ENCODE measurements at regions not wholly inside any gene's neighbourhood (a gene's known extent, or its start where the extent isn't known, plus 50 kb on each side); places are given as distances from the start of the nearest gene placed in this dataset.

DNA sequence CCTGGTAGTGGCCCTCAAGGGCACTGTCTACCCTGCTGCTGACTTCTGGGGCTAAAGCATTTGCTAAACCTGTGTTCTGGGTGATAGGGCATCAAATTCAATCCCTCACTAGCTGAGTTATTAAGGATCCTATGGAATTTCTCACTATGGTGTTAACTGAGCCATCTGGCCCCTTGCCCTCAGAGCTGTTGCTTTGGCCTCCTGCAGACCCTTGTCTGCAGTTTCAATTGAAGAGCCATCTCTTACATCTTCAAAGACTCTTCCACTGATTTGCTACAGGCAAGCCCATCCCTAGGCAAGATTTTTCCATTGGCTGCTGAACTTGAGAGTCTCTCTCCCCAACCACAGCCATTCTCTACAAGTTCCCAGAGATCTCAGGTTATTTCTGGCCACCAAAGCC is 418.2 kb downstream of the ZNF608 start:
- H2BK20ac ChIP-seq (ENCODE audit: low read length), result no peak overlapping the region
- H4K5ac ChIP-seq (ENCODE audit: insufficient read length, low read depth, low read length), result no peak overlapping the region
- H3K9me3 ChIP-seq (ENCODE audit: insufficient read depth in 2 of 2, low read depth in 1 of 2, low read length in 1 of 2), result peaks cover 3 to 4% of the 10 kb centered on the region in 2 experiments; a peak in 1 of 4 replicates
- H3K4me1 ChIP-seq (replicated peaks in 1 of 4; ENCODE audit: control insufficient read depth in 3 of 4, insufficient read depth in 4 of 4, low read length in 3 of 4), result no peaks in the 10 kb centered on the region
- H2BK15ac ChIP-seq (ENCODE audit: low read length), result no peak overlapping the region
- no peak overlapping the region for H2BK5ac ChIP-seq (ENCODE audit: low read depth, low read length)
- no peak overlapping the region for H2AK5ac ChIP-seq (ENCODE audit: low read depth, low read length)
- no peaks in the 10 kb centered on the region for H3K79me2 ChIP-seq (ENCODE audit: control insufficient read depth in 1 of 2, insufficient read depth in 2 of 2, low read length in 2 of 2)
- H3K4ac ChIP-seq (replicated peaks; ENCODE audit: insufficient read length, low read depth, low read length), result no peak overlapping the region
- POLR2A ChIA-PET (ENCODE audit: partially characterized antibody), result no interaction called here
- no peak overlapping the region for H3K18ac ChIP-seq (ENCODE audit: extremely low read depth, low read length)
- H4K8ac ChIP-seq (ENCODE audit: extremely low read depth, insufficient read depth, low read length), result no peak overlapping the region
- no peak overlapping the region for H2BK12ac ChIP-seq (ENCODE audit: low read depth, low read length)
- FAIRE-seq (no peak), DNase-seq (ENCODE audit: low read depth in 1 of 2, low spot score in 2 of 2) (no peak)
- H3K9ac ChIP-seq (replicated peaks in 1 of 4; ENCODE audit: extremely low read depth in 1 of 4, low read depth in 3 of 4, low read length in 3 of 4), result no peak overlapping the region
- H3K79me1 ChIP-seq (ENCODE audit: low read depth, low read length), result no peaks in the 10 kb centered on the region
- H3K27me3 ChIP-seq (replicated peaks in 1 of 4; ENCODE audit: control insufficient read depth in 3 of 4, extremely low read depth in 1 of 4, insufficient read depth in 3 of 4, low read length in 3 of 4), result no peaks in the 10 kb centered on the region
- no peak overlapping the region for H3K4me2 ChIP-seq (ENCODE audit: insufficient read depth in 1 of 2, low read depth in 2 of 2, low read length in 2 of 2)
- no peak overlapping the region for H2BK120ac ChIP-seq (replicated peaks; ENCODE audit: low read depth, low read length)
- H4K20me1 ChIP-seq (replicated peaks in 1 of 2; ENCODE audit: control insufficient read depth in 1 of 2, insufficient read depth in 2 of 2, low read length in 2 of 2), result no peaks in the 10 kb centered on the region
- no peaks in the 10 kb centered on the region for H3K23me2 ChIP-seq (ENCODE audit: low read depth, low read length)
- no peak overlapping the region for H3K23ac ChIP-seq (ENCODE audit: insufficient read length)
- no peak overlapping the region for H3K27ac ChIP-seq (ENCODE audit: low read depth, low read length)
- no peaks in the 10 kb centered on the region for H3K36me3 ChIP-seq (ENCODE audit: control insufficient read depth in 2 of 4, insufficient read depth in 4 of 4, low read length in 3 of 4)
- CTCF ChIA-PET (ENCODE audit: partially characterized antibody), result interaction anchor here (0.9 kb wide), 1 partner anchor 25 kb away, joined by 3 read pairs; no protein-coding TSS in a partner anchor
- no peak overlapping the region for H3K56ac ChIP-seq (replicated peaks; ENCODE audit: insufficient read length, low read depth, low read length)
- no peak overlapping the region for H3K14ac ChIP-seq (ENCODE audit: insufficient read length)
- H2AFZ ChIP-seq (ENCODE audit: low read length), result no peak overlapping the region
- no peak overlapping the region for H3K4me3 ChIP-seq (ENCODE audit: extremely low read depth in 1 of 4, insufficient read depth in 2 of 4, low read depth in 3 of 4, low read length in 4 of 4)
- H4K91ac ChIP-seq (replicated peaks; ENCODE audit: insufficient read length, low read length), result no peak overlapping the region
- TF ChIP-seq BRCA1 (IDR thresholded peaks at IDR 0.05; ENCODE audit: low read depth, low read length) (no peak), NANOG (IDR thresholded peaks at IDR 0.05; ENCODE audit: insufficient read depth, low read depth, low read length, poor library complexity, severe bottlenecking) (no peak), SP2 (IDR thresholded peaks at IDR 0.05; ENCODE audit: low read length) (no peak), RNF2 (IDR thresholded peaks at IDR 0.05; ENCODE audit: borderline replicate concordance, low read depth, low read length, missing control alignments, poor library complexity, severe bottlenecking) (no peak), BACH1 (IDR thresholded peaks at IDR 0.05; ENCODE audit: low read length) (no peak), BCL11A (IDR thresholded peaks at IDR 0.05; ENCODE audit: low read depth in 2 of 2, low read length in 2 of 2) (no peak), POLR2A (IDR thresholded peaks at IDR 0.05; ENCODE audit: control extremely low read depth in 1 of 2, low read depth in 2 of 2, low read length in 2 of 2) (no peak), RXRA (IDR thresholded peaks at IDR 0.05; ENCODE audit: insufficient read depth, low read depth, low read length) (no peak), RFX5 (IDR thresholded peaks at IDR 0.05; ENCODE audit: borderline replicate concordance, low read depth, low read length) (no peak), SIRT6 (IDR thresholded peaks at IDR 0.05; ENCODE audit: low read length) (no peak), TCF12 (IDR thresholded peaks at IDR 0.05; ENCODE audit: low read depth, low read length) (no peak), KDM5A (IDR thresholded peaks at IDR 0.05; ENCODE audit: low read length) (no peak), HDAC2 (IDR thresholded peaks at IDR 0.05; ENCODE audit: borderline replicate concordance in 1 of 2, low read depth in 2 of 2, low read length in 2 of 2) (no peak), KDM1A (IDR thresholded peaks at IDR 0.05; ENCODE audit: borderline replicate concordance, low read length) (no peak), SIN3A (conservative IDR thresholded peaks at IDR 0.05 in 1 of 2, IDR thresholded peaks at IDR 0.05 in 1 of 2; ENCODE audit: low read depth in 1 of 2, low read length in 2 of 2) (no peak), ASH2L (IDR thresholded peaks at IDR 0.05; ENCODE audit: low read length) (no peak), HDAC6 (IDR thresholded peaks at IDR 0.05; ENCODE audit: low read depth, low read length) (no peak)

Data from H1 (cell line).